ENCODE measurements at regions not wholly inside any gene's neighbourhood (a gene's known extent, or its start where the extent isn't known, plus 50 kb on each side); places are given as distances from the start of the nearest gene placed in this dataset.

GRCh38 chr5:163373436-163374084 lies 63.8 kb upstream of the CCNG1 start:
- no peak for DNase-seq

- DNase-seq = no peak
Measured at GRCh38 chr5:163377982-163378381, 59.4 kb upstream of the CCNG1 start.

- no peak for DNase-seq
Measured at GRCh38 chr5:163379298-163380155, 57.9 kb upstream of the CCNG1 start.

- no peak for DNase-seq
Measured at GRCh38 chr5:163381832-163382231, 55.6 kb upstream of the CCNG1 start.

DNA sequence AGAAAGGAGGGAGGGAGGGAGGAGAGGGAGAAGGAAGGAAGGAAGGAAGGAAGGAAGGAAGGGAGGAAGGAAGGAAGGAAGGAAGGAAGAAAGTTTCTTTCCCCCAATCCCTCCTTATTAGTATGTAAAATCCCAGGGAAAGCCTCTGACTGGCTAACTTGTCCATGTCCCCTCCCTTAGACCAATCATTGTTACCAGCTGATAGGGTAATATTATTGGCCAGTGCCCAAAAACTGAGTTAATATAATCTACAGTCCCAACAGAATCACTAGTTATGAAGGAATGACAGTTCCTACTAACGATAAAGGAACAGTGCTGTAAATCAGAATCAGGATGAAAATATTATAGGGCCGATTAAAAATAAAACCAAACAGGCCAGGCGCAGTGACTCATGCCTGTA lies 53.6 kb upstream of the CCNG1 start:
- DNase-seq = no peak

DNA sequence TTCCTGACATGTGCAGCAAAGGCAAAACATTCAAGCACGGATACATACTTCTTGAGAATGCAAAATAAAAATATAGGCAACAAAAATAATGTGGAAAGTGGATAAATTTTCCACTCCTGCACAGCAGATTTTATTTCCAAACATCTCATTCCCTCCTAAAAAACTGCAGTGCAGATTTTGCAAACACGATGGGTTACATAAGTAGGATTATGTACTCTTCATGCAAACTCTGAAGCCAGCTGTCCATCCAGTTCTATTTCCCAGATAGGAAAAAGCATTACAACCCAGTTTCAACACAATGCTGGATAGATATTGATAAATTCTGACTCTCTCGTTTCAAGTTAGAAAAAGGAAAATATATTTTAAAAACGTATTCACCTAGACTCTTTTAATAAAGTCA lies 52.7 kb upstream of the CCNG1 start:
- DNase-seq = no peak

DNA sequence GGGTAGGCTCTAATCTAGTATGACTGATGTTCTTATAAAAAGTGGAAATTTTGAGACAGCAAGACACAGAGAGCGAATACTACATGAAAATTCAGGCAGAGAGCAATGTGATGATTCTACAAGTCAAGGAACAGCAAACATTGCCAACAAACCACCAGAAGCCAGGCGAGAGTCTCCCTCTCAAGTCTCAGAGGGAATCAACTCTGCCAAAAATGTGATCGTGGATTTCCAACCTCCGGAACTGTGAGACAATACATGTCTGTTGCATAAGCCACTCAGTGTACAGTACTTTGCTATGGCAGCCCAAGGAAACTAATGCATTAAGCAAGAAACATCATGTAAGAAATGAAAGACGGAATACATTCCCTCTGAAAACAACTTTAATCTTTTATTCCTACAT lies 52.1 kb upstream of the CCNG1 start:
- DNase-seq = no peak

DNA sequence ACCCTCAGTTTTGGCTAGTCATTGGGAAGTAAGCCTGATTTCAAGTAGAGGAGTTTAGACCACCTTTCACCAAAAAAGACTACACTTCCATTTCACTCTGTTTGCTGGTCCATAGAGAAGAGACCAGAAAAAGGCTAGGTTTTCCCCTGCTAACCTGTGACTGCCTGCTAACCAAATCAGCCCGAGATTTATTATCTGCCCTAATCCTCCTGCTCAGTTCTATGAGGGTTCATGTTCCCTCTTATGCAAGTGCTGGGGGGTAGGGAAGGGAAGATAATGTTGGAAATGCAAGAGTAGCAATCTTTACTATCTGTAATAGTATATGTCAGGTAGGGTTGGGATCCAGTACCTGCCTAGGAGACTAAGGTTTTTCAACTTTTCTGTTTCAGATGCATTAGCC lies 51.6 kb upstream of the CCNG1 start:
- DNase-seq = no peak

DNA sequence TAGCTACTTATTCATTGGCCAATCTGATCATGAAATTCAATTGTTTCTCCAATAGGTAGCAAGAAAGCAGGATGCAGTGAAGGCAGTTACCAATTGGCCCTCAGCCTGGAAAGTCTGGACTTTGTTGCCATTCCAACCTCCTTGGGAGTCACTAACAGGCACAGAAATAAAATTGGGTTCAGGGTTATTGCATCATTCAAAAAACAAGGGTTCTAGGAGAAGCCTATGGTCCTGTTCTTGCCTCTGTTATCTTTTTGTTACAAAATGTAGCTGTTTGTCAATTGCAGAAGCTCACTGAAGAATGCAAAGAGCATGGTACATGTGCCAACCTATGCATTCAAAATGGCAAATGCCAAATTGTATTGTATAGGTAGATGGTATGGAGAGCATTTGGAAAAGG lies 51.0 kb upstream of the CCNG1 start:
- DNase-seq = no peak

DNA sequence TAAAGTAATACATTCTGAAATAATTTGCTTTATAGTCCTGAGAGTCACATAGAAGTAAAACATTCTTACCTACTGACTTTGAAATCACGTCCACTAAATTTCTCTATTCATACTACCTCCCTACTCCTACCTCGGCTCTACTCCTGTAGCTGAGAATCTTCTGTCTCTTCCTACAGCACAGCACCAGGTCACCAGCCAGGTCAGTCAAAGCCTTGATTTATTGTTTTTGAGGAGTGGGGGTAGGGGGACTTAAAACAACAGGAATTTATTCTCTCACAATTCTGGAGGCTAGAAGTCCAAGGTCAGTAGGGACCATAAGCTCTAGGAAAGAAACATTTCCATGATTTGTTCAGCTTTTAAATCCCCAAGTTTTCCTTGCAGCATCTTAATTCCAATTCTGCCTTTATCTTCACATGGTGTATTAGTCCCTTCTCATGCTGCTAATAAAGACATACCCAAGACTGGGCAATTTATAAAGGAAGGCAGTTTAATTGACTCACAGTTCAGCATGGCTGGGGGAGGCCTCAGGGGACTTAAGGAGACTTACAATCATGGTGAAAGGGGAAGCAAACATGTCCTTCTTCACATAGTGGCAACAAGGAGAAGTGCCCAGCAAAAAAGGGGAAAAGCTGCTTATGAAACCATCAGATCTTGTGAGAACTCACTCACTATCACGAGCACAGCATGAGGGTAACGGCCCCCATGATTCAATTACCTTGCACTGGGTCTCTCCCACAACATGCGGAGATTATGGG lies 49.6 kb upstream of the CCNG1 start:
- DNase-seq = no peak

All from NCI-H146 (cell line).